BJ (cell line): ENCODE measurements at regions not wholly inside any gene's neighbourhood (a gene's known extent, or its start where the extent isn't known, plus 50 kb on each side); places are given as distances from the start of the nearest gene placed in this dataset.

Experiments used
- CTCF ChIA-PET: fragments of 350-600 bp; formaldehyde crosslinking; extraction: SDS; loops from one replicate; lab custom pipeline; 2021; ENCODE audit warnings: antibody characterized with exemption, inconsistent platforms; lab: Yijun Ruan, JAX
- POLR2A ChIA-PET: fragments of 300-600 bp; sonication (Branson Sonifier 250); formaldehyde crosslinking; extraction: SDS; loops from one replicate; lab custom pipeline; 2021; ENCODE audit warnings: antibody characterized with exemption; lab: Charles Lee
- DNase-seq: peaks from one replicate; pipeline ENCODE4 v3.0.0-alpha.2; 2011; ENCODE audit warnings: low read depth
- H3K27me3 ChIP-seq: 2 replicates; pipeline ENCODE4 v1.6.0; 2011; ENCODE audit warnings: low read length; ENCODE audit not compliant: control insufficient read depth, insufficient read depth
- H3K36me3 ChIP-seq: 2 replicates; pipeline ENCODE4 v1.5.1; 2011; ENCODE audit warnings: low read length; ENCODE audit not compliant: control insufficient read depth, insufficient read depth
- H3K4me3 ChIP-seq: 2 replicates; pipeline ENCODE4 v1.5.1; 2011; ENCODE audit warnings: low read depth, mild to moderate bottlenecking, control low read depth, low read length
- TF ChIP-seq, protein P1 (sequence below): IDR thresholded peaks from 2 replicates; pipeline ENCODE4 v1.5.1; 2011; ENCODE audit warnings: low read depth, mild to moderate bottlenecking, control low read depth, inconsistent platforms, low read length, moderate library complexity; ENCODE audit not compliant: insufficient read depth

DNA sequence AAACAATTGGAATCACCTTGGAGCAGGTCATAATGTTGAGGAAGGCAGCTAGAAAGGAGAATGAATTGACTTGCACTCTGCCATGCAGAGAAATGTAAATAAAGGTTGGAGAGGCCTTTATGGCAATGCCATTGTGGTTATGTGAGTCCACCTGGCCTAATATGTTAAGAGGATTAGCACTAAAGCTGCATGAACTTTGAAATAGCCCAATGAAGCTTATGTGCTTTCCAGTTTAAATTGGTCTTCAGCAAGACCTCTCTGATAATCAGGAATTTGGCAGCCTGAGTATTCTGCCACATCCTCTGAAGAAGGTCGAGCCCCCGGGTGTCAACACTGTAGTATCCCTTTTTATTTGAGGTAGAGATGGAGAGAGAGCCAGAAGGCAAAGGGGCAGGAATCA, 464.9 kb downstream of the CDH2 start:
- TF ChIP-seq, protein P1, sequence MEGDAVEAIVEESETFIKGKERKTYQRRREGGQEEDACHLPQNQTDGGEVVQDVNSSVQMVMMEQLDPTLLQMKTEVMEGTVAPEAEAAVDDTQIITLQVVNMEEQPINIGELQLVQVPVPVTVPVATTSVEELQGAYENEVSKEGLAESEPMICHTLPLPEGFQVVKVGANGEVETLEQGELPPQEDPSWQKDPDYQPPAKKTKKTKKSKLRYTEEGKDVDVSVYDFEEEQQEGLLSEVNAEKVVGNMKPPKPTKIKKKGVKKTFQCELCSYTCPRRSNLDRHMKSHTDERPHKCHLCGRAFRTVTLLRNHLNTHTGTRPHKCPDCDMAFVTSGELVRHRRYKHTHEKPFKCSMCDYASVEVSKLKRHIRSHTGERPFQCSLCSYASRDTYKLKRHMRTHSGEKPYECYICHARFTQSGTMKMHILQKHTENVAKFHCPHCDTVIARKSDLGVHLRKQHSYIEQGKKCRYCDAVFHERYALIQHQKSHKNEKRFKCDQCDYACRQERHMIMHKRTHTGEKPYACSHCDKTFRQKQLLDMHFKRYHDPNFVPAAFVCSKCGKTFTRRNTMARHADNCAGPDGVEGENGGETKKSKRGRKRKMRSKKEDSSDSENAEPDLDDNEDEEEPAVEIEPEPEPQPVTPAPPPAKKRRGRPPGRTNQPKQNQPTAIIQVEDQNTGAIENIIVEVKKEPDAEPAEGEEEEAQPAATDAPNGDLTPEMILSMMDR = no peak
- Histone ChIP-seq H3K4me3 (no peak overlapping the region), H3K27me3 (no peaks in the 10 kb centered on the region), H3K36me3 (no peaks in the 10 kb centered on the region)
- ChIA-PET CTCF (no interaction called here), POLR2A (no interaction called here)
- no peak for DNase-seq

DNA sequence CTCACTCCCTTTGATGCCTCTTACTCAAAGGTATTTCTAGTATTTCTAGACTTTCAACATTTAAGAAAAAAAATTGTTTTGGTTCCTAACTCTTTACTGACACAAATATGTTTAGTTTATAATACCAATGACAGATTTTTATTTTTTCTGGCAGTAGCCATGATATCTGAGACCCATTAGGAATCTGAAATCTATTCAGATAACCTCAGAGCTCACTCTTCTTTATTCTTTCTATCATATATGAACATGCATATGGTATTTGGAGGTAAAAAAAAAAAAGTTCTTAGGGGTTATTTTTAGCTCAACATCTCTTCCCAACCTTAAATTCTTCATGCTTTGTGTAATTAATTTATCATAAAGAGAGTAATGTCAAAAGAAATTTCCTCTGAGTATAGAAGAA, 465.5 kb downstream of the CDH2 start:
- Histone ChIP-seq H3K4me3 (no peak overlapping the region), H3K36me3 (no peaks in the 10 kb centered on the region), H3K27me3 (no peaks in the 10 kb centered on the region)
- TF ChIP-seq, protein P1 = no peak
- ChIA-PET POLR2A (no interaction called here), CTCF (no interaction called here)
- DNase-seq = no peak

DNA sequence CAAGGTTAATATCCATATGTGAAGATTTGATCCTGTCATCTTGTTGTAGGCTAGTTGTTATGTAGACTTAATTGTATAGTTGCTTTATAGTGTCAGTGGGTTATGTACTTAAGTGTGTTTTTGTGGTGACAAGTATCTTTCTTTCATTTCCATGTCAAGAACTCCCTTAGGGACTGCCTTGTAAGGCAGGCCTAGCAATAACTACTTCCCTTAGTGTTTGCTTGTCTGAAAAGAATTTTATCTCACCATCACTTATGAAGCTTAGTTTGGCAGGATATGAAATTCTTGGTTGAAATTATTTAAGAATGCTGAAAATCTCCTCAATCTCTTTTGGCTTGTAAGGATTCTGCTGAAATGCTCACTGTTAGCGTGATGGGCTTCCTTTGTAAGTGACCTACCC, 467.6 kb downstream of the CDH2 start:
- CTCF ChIA-PET = no interaction called here
- no peak overlapping the region for H3K4me3 ChIP-seq
- no peaks in the 10 kb centered on the region for H3K27me3 ChIP-seq
- TF ChIP-seq, protein P1 = no peak
- H3K36me3 ChIP-seq = no peaks in the 10 kb centered on the region
- DNase-seq = no peak
- POLR2A ChIA-PET = no interaction called here

DNA sequence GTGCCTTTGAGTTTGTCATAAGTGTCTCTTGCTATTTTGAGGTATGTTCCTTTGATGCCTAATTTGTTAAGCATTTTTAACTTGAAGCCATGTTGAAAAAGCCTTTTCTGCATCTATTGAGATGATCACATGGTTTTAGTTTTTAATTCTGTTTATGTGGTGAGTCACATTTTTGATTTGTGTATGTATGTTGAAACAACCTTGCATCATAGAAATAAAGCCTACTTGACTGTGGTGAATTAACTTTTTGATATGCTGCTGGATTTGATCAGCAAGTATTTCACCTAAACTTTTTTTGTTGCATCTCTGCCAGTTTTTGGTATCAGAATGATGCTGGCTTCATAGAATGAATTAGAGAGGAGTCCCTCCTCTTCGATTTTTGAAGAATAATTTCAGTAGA, 469.7 kb downstream of the CDH2 start:
- ChIA-PET CTCF (interaction anchor here (0.7 kb wide), 2 partner anchors 42 to 631 kb away, joined by 3 read pairs; no protein-coding TSS in a partner anchor), POLR2A (no interaction called here)
- TF ChIP-seq, protein P1 = no peak
- Histone ChIP-seq H3K27me3 (no peaks in the 10 kb centered on the region), H3K4me3 (no peak overlapping the region), H3K36me3 (no peaks in the 10 kb centered on the region)
- DNase-seq = no peak

DNA sequence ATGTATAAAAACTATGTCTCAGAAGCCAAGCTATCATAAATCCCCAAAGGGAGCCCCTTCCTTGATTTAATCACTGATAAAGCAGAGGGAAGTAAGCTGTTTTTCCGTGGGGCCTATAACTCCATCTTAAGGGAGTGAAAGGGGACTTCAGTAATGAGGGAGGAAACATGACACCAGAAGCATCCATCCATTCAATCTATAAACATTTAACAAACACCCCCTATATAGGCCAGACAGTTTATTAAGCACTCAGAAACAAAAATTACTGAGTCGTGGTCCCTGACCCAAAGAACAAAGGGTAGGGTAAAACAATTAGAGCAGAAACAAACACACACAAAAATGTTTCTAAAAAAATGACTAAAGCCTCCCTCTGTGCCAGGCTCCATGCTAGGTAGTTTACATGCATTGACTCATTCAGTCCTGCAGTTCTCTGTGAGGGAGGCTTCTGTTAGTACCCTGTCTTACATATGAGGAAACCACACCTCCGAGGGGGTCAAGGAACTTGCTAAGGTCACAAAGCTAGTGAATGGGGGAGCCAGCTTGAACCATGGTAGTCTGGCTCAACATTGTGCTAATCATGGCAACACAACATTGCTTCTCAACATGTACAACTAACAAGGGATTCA, 472.1 kb downstream of the CDH2 start:
- ChIA-PET POLR2A (no interaction called here), CTCF (interaction anchor here (1.8 kb wide), 1 partner anchor 22 kb away, joined by 5 read pairs; no protein-coding TSS in a partner anchor)
- DNase-seq = no peak
- Histone ChIP-seq H3K27me3 (no peaks in the 10 kb centered on the region), H3K36me3 (no peaks in the 10 kb centered on the region), H3K4me3 (no peak overlapping the region)
- TF ChIP-seq, protein P1 = no peak
